ENCODE measurements at regions not wholly inside any gene's neighbourhood (a gene's known extent, or its start where the extent isn't known, plus 50 kb on each side); places are given as distances from the start of the nearest gene placed in this dataset.

- no peak for DNase-seq (ENCODE audit: low spot score)
- no peak for FAIRE-seq
Observed at GRCh38 chr9:75610246-75610645, 280.2 kb upstream of the PCSK5 start.

GRCh38 chr9:75612205-75612604 lies 278.3 kb upstream of the PCSK5 start:
- DNase-seq (ENCODE audit: low spot score) (no peak), FAIRE-seq (no peak)

- DNase-seq (ENCODE audit: low spot score) (no peak), FAIRE-seq (no peak)
Observed at GRCh38 chr9:75612754-75613153, 277.7 kb upstream of the PCSK5 start.

- DNase-seq (ENCODE audit: low spot score) (peak; percentile 12), FAIRE-seq (no peak)
Observed at GRCh38 chr9:75615284-75615683, 275.2 kb upstream of the PCSK5 start.

GRCh38 chr9:75616052-75616451 lies 274.4 kb upstream of the PCSK5 start:
- no peak for DNase-seq (ENCODE audit: low spot score)
- no peak for FAIRE-seq

GRCh38 chr9:75616841-75617566 lies 273.5 kb upstream of the PCSK5 start:
- no peak for FAIRE-seq
- peak; percentile 22 for DNase-seq (ENCODE audit: low spot score)

GRCh38 chr9:75623462-75623861 lies 267.0 kb upstream of the PCSK5 start:
- FAIRE-seq = no peak
- no peak for DNase-seq (ENCODE audit: low spot score)

- FAIRE-seq = no peak
- no peak for DNase-seq (ENCODE audit: low spot score)
Observed at GRCh38 chr9:75624998-75625397, 265.5 kb upstream of the PCSK5 start.

GRCh38 chr9:75626860-75627259 lies 263.6 kb upstream of the PCSK5 start:
- no peak for FAIRE-seq
- no peak for DNase-seq (ENCODE audit: low spot score)

- FAIRE-seq (no peak), DNase-seq (ENCODE audit: low spot score) (no peak)
Observed at GRCh38 chr9:75628952-75629351, 261.5 kb upstream of the PCSK5 start.

GRCh38 chr9:75633451-75634057 lies 256.9 kb upstream of the PCSK5 start:
- DNase-seq (ENCODE audit: low spot score) (no peak), FAIRE-seq (no peak)

- FAIRE-seq (no peak), DNase-seq (ENCODE audit: low spot score) (no peak)
Observed at GRCh38 chr9:75636427-75637045, 253.9 kb upstream of the PCSK5 start.

GRCh38 chr9:75639971-75640610 lies 250.4 kb upstream of the PCSK5 start:
- DNase-seq (ENCODE audit: low spot score) = no peak

GRCh38 chr9:75642522-75642921 lies 248.0 kb upstream of the PCSK5 start:
- FAIRE-seq = no peak
- no peak for DNase-seq (ENCODE audit: low spot score)

More at GRCh38 chr9:75639971-75640610, 250.4 kb upstream of the PCSK5 start:
- FAIRE-seq = no peak

GRCh38 chr9:75644649-75645048 lies 245.8 kb upstream of the PCSK5 start:
- DNase-seq (ENCODE audit: low spot score) = no peak
- FAIRE-seq = no peak

- FAIRE-seq (no peak), DNase-seq (ENCODE audit: low spot score) (no peak)
Observed at GRCh38 chr9:75648034-75648433, 242.4 kb upstream of the PCSK5 start.

- DNase-seq (ENCODE audit: low spot score) = no peak
- FAIRE-seq = no peak
Observed at GRCh38 chr9:75649060-75649459, 241.4 kb upstream of the PCSK5 start.

GRCh38 chr9:75651709-75652108 lies 238.8 kb upstream of the PCSK5 start:
- DNase-seq (ENCODE audit: low spot score) (no peak), FAIRE-seq (no peak)

GRCh38 chr9:75653335-75653734 lies 237.1 kb upstream of the PCSK5 start:
- no peak for FAIRE-seq

GRCh38 chr9:75653750-75654149 lies 236.7 kb upstream of the PCSK5 start:
- no peak for DNase-seq (ENCODE audit: low spot score)
- no peak for FAIRE-seq

More at GRCh38 chr9:75653335-75653734, 237.1 kb upstream of the PCSK5 start:
- DNase-seq (ENCODE audit: low spot score) = no peak

- no peak for FAIRE-seq
Observed at GRCh38 chr9:75657015-75657414, 233.5 kb upstream of the PCSK5 start.

GRCh38 chr9:75658301-75658905 lies 232.1 kb upstream of the PCSK5 start:
- DNase-seq (ENCODE audit: low spot score) = no peak
- no peak for FAIRE-seq

More at GRCh38 chr9:75657015-75657414, 233.5 kb upstream of the PCSK5 start:
- no peak for DNase-seq (ENCODE audit: low spot score)
